Neural cell (in vitro differentiated cells): ENCODE measurements at regions not wholly inside any gene's neighbourhood (a gene's known extent, or its start where the extent isn't known, plus 50 kb on each side); places are given as distances from the start of the nearest gene placed in this dataset.

ENCODE experiments used
- H2AFZ ChIP-seq: fragments of 200-600, 300-800 bp; sonication (generic), shearing (Covaris generic); 2 replicates; pipeline ENCODE4 v1.6.0; 2014; ENCODE audit warnings: low read depth, mild to moderate bottlenecking, antibody characterized with exemption, low read length, moderate library complexity
- H3F3A ChIP-seq: fragments of 200-600 bp; shearing (Covaris generic); 2 replicates; pipeline ENCODE4 v1.6.1; 2016; ENCODE audit warnings: mild to moderate bottlenecking, moderate library complexity, mixed read lengths, antibody characterized with exemption, low read length; ENCODE audit not compliant: insufficient read depth, poor library complexity, severe bottlenecking
- H3K27ac ChIP-seq: fragments of 200-600, 300-800 bp; sonication (generic), shearing (Covaris generic); 2 replicates; pipeline ENCODE4 v1.5.1; 2014; ENCODE audit warnings: mild to moderate bottlenecking, low read length, moderate library complexity
- H3K27me3 ChIP-seq: fragments of 300-800, 200-600 bp; sonication (generic), shearing (Covaris generic); 2 replicates; pipeline ENCODE4 v1.6.0; 2014; ENCODE audit warnings: mild to moderate bottlenecking, low read depth, low read length, moderate library complexity; ENCODE audit not compliant: insufficient read depth
- H3K36me3 ChIP-seq: fragments of 300-800, 200-600 bp; sonication (generic), shearing (Covaris generic); 2 replicates; pipeline ENCODE4 v1.5.1; 2014; ENCODE audit warnings: mild to moderate bottlenecking, antibody characterized with exemption, low read length, moderate library complexity; ENCODE audit not compliant: insufficient read depth
- H3K4me2 ChIP-seq: fragments of 300-800, 200-600 bp; sonication (generic), shearing (Covaris generic); 2 replicates; pipeline ENCODE4 v1.6.0; 2014; ENCODE audit warnings: mild to moderate bottlenecking, low read length
- H3K4me3 ChIP-seq: fragments of 300-800, 200-600 bp; sonication (generic), shearing (Covaris generic); 2 replicates; pipeline ENCODE4 v1.5.1; 2014; ENCODE audit warnings: mild to moderate bottlenecking, low read length, moderate library complexity
- H3K79me2 ChIP-seq: fragments of 200-600 bp; shearing (Covaris generic); replicated peaks from 2 replicates; pipeline ENCODE4 v1.6.0; 2014; ENCODE audit warnings: mild to moderate bottlenecking, low read length, moderate library complexity; ENCODE audit not compliant: insufficient read depth
- H3K9ac ChIP-seq: fragments of 300-800, 200-600 bp; sonication (generic), shearing (Covaris generic); 2 replicates; pipeline ENCODE4 v1.6.1; 2016; ENCODE audit warnings: mild to moderate bottlenecking, low read length, mixed read lengths
- H3K9me2 ChIP-seq: fragments of 200-600 bp; shearing (Covaris generic); 2 replicates; pipeline ENCODE4 v1.6.1; 2016; ENCODE audit warnings: mild to moderate bottlenecking, low read length, mixed read lengths; ENCODE audit not compliant: insufficient read depth
- H3K9me3 ChIP-seq: fragments of 200-600, 300-800 bp; sonication (generic), shearing (Covaris generic); 2 replicates; pipeline ENCODE4 v1.6.1; 2016; ENCODE audit warnings: mild to moderate bottlenecking, mixed run types, low read length, moderate library complexity, mixed read lengths
- H4K20me1 ChIP-seq: fragments of 200-600 bp; shearing (Covaris generic); 2 replicates; pipeline ENCODE4 v1.6.1; 2016; ENCODE audit warnings: mild to moderate bottlenecking, mixed run types; ENCODE audit not compliant: insufficient read depth
- EP300 ChIP-seq: fragments of 450-650 bp; conservative IDR thresholded peaks from 2 replicates; pipeline ENCODE4 v1.6.1; 2014; ENCODE audit warnings: antibody characterized with exemption, mild to moderate bottlenecking, moderate library complexity; ENCODE audit not compliant: poor library complexity, severe bottlenecking
- EZH2 ChIP-seq: fragments of 200-600, 300-800 bp; shearing (Covaris generic), sonication (generic); IDR thresholded peaks from 2 replicates; pipeline ENCODE4 v1.6.1; 2014; ENCODE audit warnings: antibody characterized with exemption, low read length, borderline replicate concordance, mild to moderate bottlenecking; ENCODE audit not compliant: insufficient read depth, poor library complexity, severe bottlenecking
- MXI1 ChIP-seq: fragments of 450-650 bp; conservative IDR thresholded peaks from 2 replicates; pipeline ENCODE4 v1.6.1; 2014; ENCODE audit warnings: antibody characterized with exemption, mild to moderate bottlenecking; ENCODE audit not compliant: poor library complexity, severe bottlenecking
- POLR2AphosphoS5 ChIP-seq: IDR thresholded peaks from 2 replicates; pipeline ENCODE4 v1.6.1; 2012
- RAD21 ChIP-seq: fragments of 450-650 bp; conservative IDR thresholded peaks from 2 replicates; pipeline ENCODE4 v1.6.1; 2014; ENCODE audit warnings: antibody characterized with exemption, mild to moderate bottlenecking, moderate library complexity
- SMC3 ChIP-seq: fragments of 450-650 bp; conservative IDR thresholded peaks from 2 replicates; pipeline ENCODE4 v1.6.1; 2014; ENCODE audit warnings: antibody characterized with exemption, mild to moderate bottlenecking, moderate library complexity; ENCODE audit not compliant: poor library complexity
- TAF1 ChIP-seq: IDR thresholded peaks from 2 replicates; pipeline ENCODE4 v1.6.1; 2012; ENCODE audit warnings: low read depth
- TF ChIP-seq, protein P1 (sequence below): fragments of 450-650 bp; IDR thresholded peaks from 2 replicates; pipeline ENCODE4 v1.5.1; 2014; ENCODE audit warnings: antibody characterized with exemption, mild to moderate bottlenecking, moderate library complexity; ENCODE audit not compliant: poor library complexity, severe bottlenecking
- TF ChIP-seq, protein P2 (sequence below): IDR thresholded peaks from 2 replicates; pipeline ENCODE4 v1.6.1; 2012; ENCODE audit warnings: borderline replicate concordance

DNA sequence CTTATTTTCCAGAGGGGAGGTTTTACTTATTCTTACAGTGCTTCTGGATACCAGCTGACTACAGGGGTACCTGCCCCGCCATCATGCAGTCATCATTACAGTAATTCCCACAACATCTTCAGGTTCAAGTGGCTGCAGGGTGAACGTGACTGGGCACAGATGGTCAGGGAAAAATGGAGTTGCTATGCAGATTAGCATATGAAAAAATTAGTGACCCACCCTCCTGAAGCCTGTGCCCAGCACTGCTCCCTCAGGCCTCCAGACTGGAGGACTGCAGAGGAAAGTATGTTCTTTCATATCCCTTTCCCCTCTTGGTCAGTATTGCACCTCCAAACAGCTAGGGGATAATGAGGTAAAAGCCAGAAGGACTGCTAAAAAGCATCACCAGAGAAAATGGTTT, 937.9 kb downstream of the TUSC7 start:
- Histone ChIP-seq H3K36me3 (no peaks in the 10 kb centered on the region), H4K20me1 (no peaks in the 10 kb centered on the region), H3K4me3 (no peak overlapping the region), H3K9ac (no peak overlapping the region), H3K79me2 (no peaks in the 10 kb centered on the region), H3K4me2 (no peak overlapping the region), H3K9me2 (no peaks in the 10 kb centered on the region), H2AFZ (no peak overlapping the region), H3F3A (no peaks in the 10 kb centered on the region), H3K9me3 (no peaks in the 10 kb centered on the region), H3K27ac (no peak overlapping the region), H3K27me3 (no peaks in the 10 kb centered on the region)
- TF ChIP-seq MXI1 (no peak), TAF1 (no peak), POLR2AphosphoS5 (no peak), RAD21 (no peak), EP300 (no peak), EZH2 (no peak), SMC3 (no peak)
- TF ChIP-seq, protein P1, sequence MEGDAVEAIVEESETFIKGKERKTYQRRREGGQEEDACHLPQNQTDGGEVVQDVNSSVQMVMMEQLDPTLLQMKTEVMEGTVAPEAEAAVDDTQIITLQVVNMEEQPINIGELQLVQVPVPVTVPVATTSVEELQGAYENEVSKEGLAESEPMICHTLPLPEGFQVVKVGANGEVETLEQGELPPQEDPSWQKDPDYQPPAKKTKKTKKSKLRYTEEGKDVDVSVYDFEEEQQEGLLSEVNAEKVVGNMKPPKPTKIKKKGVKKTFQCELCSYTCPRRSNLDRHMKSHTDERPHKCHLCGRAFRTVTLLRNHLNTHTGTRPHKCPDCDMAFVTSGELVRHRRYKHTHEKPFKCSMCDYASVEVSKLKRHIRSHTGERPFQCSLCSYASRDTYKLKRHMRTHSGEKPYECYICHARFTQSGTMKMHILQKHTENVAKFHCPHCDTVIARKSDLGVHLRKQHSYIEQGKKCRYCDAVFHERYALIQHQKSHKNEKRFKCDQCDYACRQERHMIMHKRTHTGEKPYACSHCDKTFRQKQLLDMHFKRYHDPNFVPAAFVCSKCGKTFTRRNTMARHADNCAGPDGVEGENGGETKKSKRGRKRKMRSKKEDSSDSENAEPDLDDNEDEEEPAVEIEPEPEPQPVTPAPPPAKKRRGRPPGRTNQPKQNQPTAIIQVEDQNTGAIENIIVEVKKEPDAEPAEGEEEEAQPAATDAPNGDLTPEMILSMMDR, result no peak
- TF ChIP-seq, protein P2, sequence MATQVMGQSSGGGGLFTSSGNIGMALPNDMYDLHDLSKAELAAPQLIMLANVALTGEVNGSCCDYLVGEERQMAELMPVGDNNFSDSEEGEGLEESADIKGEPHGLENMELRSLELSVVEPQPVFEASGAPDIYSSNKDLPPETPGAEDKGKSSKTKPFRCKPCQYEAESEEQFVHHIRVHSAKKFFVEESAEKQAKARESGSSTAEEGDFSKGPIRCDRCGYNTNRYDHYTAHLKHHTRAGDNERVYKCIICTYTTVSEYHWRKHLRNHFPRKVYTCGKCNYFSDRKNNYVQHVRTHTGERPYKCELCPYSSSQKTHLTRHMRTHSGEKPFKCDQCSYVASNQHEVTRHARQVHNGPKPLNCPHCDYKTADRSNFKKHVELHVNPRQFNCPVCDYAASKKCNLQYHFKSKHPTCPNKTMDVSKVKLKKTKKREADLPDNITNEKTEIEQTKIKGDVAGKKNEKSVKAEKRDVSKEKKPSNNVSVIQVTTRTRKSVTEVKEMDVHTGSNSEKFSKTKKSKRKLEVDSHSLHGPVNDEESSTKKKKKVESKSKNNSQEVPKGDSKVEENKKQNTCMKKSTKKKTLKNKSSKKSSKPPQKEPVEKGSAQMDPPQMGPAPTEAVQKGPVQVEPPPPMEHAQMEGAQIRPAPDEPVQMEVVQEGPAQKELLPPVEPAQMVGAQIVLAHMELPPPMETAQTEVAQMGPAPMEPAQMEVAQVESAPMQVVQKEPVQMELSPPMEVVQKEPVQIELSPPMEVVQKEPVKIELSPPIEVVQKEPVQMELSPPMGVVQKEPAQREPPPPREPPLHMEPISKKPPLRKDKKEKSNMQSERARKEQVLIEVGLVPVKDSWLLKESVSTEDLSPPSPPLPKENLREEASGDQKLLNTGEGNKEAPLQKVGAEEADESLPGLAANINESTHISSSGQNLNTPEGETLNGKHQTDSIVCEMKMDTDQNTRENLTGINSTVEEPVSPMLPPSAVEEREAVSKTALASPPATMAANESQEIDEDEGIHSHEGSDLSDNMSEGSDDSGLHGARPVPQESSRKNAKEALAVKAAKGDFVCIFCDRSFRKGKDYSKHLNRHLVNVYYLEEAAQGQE, result no peak

DNA sequence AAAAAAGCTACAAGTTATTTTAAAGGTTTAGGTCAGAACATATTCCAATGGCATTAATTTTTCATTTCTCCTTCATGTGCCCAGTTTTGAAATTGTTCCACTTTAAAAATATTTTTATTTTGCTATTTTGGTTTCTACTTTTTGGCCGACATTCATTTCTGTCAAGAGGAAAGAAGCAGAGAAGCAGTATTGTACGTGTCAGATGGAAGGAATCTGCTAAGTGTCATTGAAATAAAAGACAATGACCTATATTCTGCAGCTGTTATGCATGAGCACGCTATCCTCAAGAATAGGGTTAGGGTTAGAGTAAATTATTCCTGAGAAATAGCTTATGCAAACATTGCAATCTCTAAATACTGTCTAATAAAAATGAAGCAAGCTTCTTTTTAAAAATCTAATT, 941.7 kb downstream of the TUSC7 start:
- no peaks in the 10 kb centered on the region for H4K20me1 ChIP-seq
- no peaks in the 10 kb centered on the region for H3F3A ChIP-seq
- H3K9me2 ChIP-seq, result no peaks in the 10 kb centered on the region
- H3K79me2 ChIP-seq, result no peaks in the 10 kb centered on the region
- no peak overlapping the region for H2AFZ ChIP-seq
- no peak overlapping the region for H3K27ac ChIP-seq
- H3K4me2 ChIP-seq, result no peak overlapping the region
- H3K36me3 ChIP-seq, result no peaks in the 10 kb centered on the region
- H3K9ac ChIP-seq, result no peak overlapping the region
- no peak overlapping the region for H3K4me3 ChIP-seq
- H3K27me3 ChIP-seq, result no peaks in the 10 kb centered on the region
- TF ChIP-seq, protein P1, result no peak
- TF ChIP-seq POLR2AphosphoS5 (no peak), MXI1 (no peak), TAF1 (no peak), EZH2 (no peak), SMC3 (no peak)
- TF ChIP-seq, protein P2, result no peak
- H3K9me3 ChIP-seq, result no peaks in the 10 kb centered on the region
